CD14-positive monocyte (primary cell): ENCODE measurements at regions not wholly inside any gene's neighbourhood (a gene's known extent, or its start where the extent isn't known, plus 50 kb on each side); places are given as distances from the start of the nearest gene placed in this dataset.

ENCODE experiments used
- DNase-seq, 3 donors: peaks; one replicate each; pipeline ENCODE4 v3.0.0-alpha.2; 2011 to 2022
- H2AFZ ChIP-seq: 2 replicates; pipeline ENCODE4 v1.6.0; 2012; ENCODE audit warnings: mild to moderate bottlenecking, low read depth, low read length, inconsistent platforms; ENCODE audit not compliant: insufficient read depth, poor library complexity, severe bottlenecking
- H3K27ac ChIP-seq, 2 donors: 1 replicate in 1 of 2; 2 replicates in 1 of 2; pipeline ENCODE4 v1.5.1; 2012 to 2013; ENCODE audit warnings: low read length in 2 of 2, control low read depth in 1 of 2, inconsistent platforms in 1 of 2, low read depth in 1 of 2, mild to moderate bottlenecking in 1 of 2
- H3K27me3 ChIP-seq, 2 donors: one replicate each; pipeline versions ENCODE4 v1.6.0 to v1.6.1; 2011 to 2013; ENCODE audit warnings: low read length in 2 of 2; ENCODE audit not compliant: control insufficient read depth in 2 of 2, insufficient read depth in 2 of 2
- H3K36me3 ChIP-seq, 2 donors: replicated peaks in 1 of 2; 1 replicate in 1 of 2; 2 replicates in 1 of 2; pipeline versions ENCODE4 v1.5.1 to v1.6.1; 2012 to 2013; ENCODE audit warnings: low read length in 2 of 2, control low read depth in 1 of 2, inconsistent platforms in 1 of 2, mild to moderate bottlenecking in 1 of 2; ENCODE audit not compliant: insufficient read depth in 2 of 2, control insufficient read depth in 1 of 2
- H3K4me1 ChIP-seq, 2 donors: 1 replicate in 1 of 2; 2 replicates in 1 of 2; pipeline versions ENCODE4 v1.5.1 to v1.6.1; 2012 to 2013; ENCODE audit warnings: low read length in 2 of 2, control low read depth in 1 of 2, inconsistent platforms in 1 of 2, mild to moderate bottlenecking in 1 of 2, moderate library complexity in 1 of 2; ENCODE audit not compliant: insufficient read depth in 2 of 2, control insufficient read depth in 1 of 2
- H3K4me2 ChIP-seq: replicated peaks from 2 replicates; pipeline ENCODE3; 2012; ENCODE audit warnings: low read length, moderate library complexity, mild to moderate bottlenecking; ENCODE audit not compliant: poor library complexity, severe bottlenecking; ENCODE audit errors: extremely low read depth
- H3K4me3 ChIP-seq, 3 experiments: fragments of 200-600 bp in 1 of 3; sonication (generic) in 1 of 3; replicated peaks in 1 of 3; 1 replicate in 2 of 3; 2 replicates in 1 of 3; pipeline ENCODE4 v1.5.1; 2011 to 2013; ENCODE audit warnings: low read length in 3 of 3, mild to moderate bottlenecking in 3 of 3, control low read depth in 2 of 3, low read depth in 2 of 3, inconsistent platforms in 1 of 3, moderate library complexity in 1 of 3
- H3K79me2 ChIP-seq: 2 replicates; pipeline ENCODE4 v1.6.0; 2012; ENCODE audit warnings: mild to moderate bottlenecking, control low read depth, inconsistent platforms, low read length, moderate library complexity; ENCODE audit not compliant: insufficient read depth
- H3K9ac ChIP-seq: 2 replicates; pipeline ENCODE4 v1.6.0; 2017; ENCODE audit warnings: low read length, mild to moderate bottlenecking; ENCODE audit not compliant: insufficient read depth, poor library complexity, severe bottlenecking
- H3K9me3 ChIP-seq, 2 donors: replicated peaks in 1 of 2; 1 replicate in 1 of 2; 2 replicates in 1 of 2; pipeline versions ENCODE4 v1.5.1 to v1.6.1; 2012 to 2013; ENCODE audit warnings: low read length in 2 of 2, control low read depth in 1 of 2; ENCODE audit not compliant: control insufficient read depth in 1 of 2, insufficient read depth in 1 of 2
- H4K20me1 ChIP-seq: 2 replicates; pipeline ENCODE4 v1.6.0; 2012; ENCODE audit warnings: mild to moderate bottlenecking, low read length, control low read depth, moderate library complexity; ENCODE audit not compliant: insufficient read depth
- H3K27ac Mint-ChIP-seq, 7 donors: one replicate each; pipeline ENCODE4 v1.8.0; 2020; ENCODE audit warnings: mild to moderate bottlenecking in 7 of 7, mixed read lengths in 7 of 7, moderate library complexity in 6 of 7, inconsistent platforms in 2 of 7
- H3K27me3 Mint-ChIP-seq, 3 donors: one replicate each; pipeline ENCODE4 v1.8.0; 2021 to 2022; ENCODE audit warnings: low read depth in 3 of 3, mild to moderate bottlenecking in 3 of 3, mixed read lengths in 3 of 3, moderate library complexity in 3 of 3, inconsistent platforms in 1 of 3
- H3K36me3 Mint-ChIP-seq, 2 donors: one replicate each; pipeline ENCODE4 v1.8.0; 2020; ENCODE audit warnings: mixed read lengths in 2 of 2, inconsistent platforms in 1 of 2, mild to moderate bottlenecking in 1 of 2
- H3K4me1 Mint-ChIP-seq: one replicate; pipeline ENCODE4 v1.8.0; 2020; ENCODE audit warnings: mild to moderate bottlenecking, mixed read lengths
- H3K4me3 Mint-ChIP-seq, 2 donors: one replicate each; pipeline ENCODE4 v1.8.0; 2020; ENCODE audit warnings: mild to moderate bottlenecking in 2 of 2, mixed read lengths in 2 of 2, moderate library complexity in 1 of 2
- H3K9me3 Mint-ChIP-seq, 7 donors: one replicate each; pipeline ENCODE4 v1.8.0; 2020 to 2022; ENCODE audit warnings: mixed read lengths in 7 of 7, mild to moderate bottlenecking in 6 of 7, moderate library complexity in 6 of 7, inconsistent platforms in 2 of 7
- WGBS: methylation state at CpG from one replicate; pipeline ENCODE4 v1.1.5; 2013; ENCODE audit warnings: missing lambda C conversion rate; ENCODE audit not compliant: insufficient coverage; 5-methylcytosine and 5-hydroxymethylcytosine counted together
- intact Hi-C, 2 donors: fragments of 100-400 bp; cut with micrococcal nuclease; formaldehyde crosslinking; loops; one replicate each; pipeline versions ENCODE4 v1.15.0 to v1.15.1; 2023
- TF ChIP-seq, protein P1 (sequence below): fragments of 200-600 bp; IDR thresholded peaks from one replicate; pipeline ENCODE4 v1.8.0; 2022; ENCODE audit warnings: antibody characterized with exemption, mild to moderate bottlenecking

DNA sequence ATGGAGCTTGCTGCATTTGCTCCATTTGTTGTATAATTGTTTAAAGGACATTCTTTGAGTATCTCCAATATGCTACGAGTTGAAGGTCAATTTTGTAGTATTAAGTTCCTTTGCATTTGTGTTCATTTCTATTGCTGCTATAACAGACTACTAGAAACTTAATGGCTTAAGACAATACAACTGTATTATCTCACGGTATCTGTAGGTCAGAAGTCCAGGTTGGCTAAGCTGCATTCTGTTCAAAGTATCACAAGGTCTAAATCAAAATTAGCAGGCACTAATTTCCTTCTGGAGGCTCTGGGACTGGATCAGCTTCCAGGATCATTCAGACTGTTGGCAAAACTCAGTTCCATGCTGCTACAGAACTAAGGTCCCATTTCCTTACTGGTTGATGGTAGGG is 340.6 kb downstream of the GXYLT1 start:
- Histone ChIP-seq H3K27ac (no peak overlapping the region), H3K27me3 (no peaks in the 10 kb centered on the region), H3K4me2 (no peak overlapping the region), H3K4me1 (no peaks in the 10 kb centered on the region), H3K4me3 (no peak overlapping the region), H3K9me3 (no peaks in the 10 kb centered on the region), H3K9ac (no peak overlapping the region), H3K36me3 (no peaks in the 10 kb centered on the region), H4K20me1 (no peaks in the 10 kb centered on the region), H3K79me2 (no peaks in the 10 kb centered on the region), H2AFZ (no peak overlapping the region)
- intact Hi-C loops: no loop called here
- H3K4me1 Mint-ChIP-seq: no peaks in the 10 kb centered on the region
- no CpG with 5 or more reads among the region's 2 CpGs for WGBS
- H3K4me3 Mint-ChIP-seq: no peak overlapping the region
- H3K9me3 Mint-ChIP-seq: peaks cover 0 to 19% (median 8%) of the 10 kb centered on the region in 7 donors
- H3K27me3 Mint-ChIP-seq: no peaks in the 10 kb centered on the region
- H3K36me3 Mint-ChIP-seq: no peaks in the 10 kb centered on the region
- H3K27ac Mint-ChIP-seq: no peak overlapping the region
- TF ChIP-seq, protein P1, sequence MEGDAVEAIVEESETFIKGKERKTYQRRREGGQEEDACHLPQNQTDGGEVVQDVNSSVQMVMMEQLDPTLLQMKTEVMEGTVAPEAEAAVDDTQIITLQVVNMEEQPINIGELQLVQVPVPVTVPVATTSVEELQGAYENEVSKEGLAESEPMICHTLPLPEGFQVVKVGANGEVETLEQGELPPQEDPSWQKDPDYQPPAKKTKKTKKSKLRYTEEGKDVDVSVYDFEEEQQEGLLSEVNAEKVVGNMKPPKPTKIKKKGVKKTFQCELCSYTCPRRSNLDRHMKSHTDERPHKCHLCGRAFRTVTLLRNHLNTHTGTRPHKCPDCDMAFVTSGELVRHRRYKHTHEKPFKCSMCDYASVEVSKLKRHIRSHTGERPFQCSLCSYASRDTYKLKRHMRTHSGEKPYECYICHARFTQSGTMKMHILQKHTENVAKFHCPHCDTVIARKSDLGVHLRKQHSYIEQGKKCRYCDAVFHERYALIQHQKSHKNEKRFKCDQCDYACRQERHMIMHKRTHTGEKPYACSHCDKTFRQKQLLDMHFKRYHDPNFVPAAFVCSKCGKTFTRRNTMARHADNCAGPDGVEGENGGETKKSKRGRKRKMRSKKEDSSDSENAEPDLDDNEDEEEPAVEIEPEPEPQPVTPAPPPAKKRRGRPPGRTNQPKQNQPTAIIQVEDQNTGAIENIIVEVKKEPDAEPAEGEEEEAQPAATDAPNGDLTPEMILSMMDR: no peak
- DNase-seq: no peak

DNA sequence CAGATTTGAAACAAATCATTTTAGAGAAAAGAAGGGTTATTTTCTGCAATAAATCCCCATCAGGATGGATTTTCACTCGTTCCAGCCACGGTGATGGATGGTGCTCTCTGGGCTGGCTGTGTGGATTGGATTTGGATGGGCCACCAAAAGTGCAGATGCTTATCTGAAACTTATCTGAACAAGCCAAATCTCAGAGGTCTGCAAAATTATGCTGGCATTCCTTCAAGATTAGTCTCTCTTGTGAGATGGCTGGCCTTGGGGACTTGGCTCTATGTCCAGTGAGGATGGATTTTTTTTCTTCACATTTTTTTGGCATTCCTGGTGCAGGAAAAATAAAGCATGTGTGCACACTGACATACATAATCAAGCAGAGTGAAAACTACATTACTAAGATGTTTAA is 341.9 kb downstream of the GXYLT1 start:
- Mint-ChIP-seq H3K9me3 (peaks cover 0 to 10% (median 3%) of the 10 kb centered on the region in 7 donors), H3K4me1 (no peaks in the 10 kb centered on the region), H3K36me3 (no peaks in the 10 kb centered on the region), H3K4me3 (no peak overlapping the region), H3K27ac (no peak overlapping the region), H3K27me3 (no peaks in the 10 kb centered on the region)
- Histone ChIP-seq H3K9me3 (no peaks in the 10 kb centered on the region), H3K4me1 (no peaks in the 10 kb centered on the region), H3K27me3 (no peaks in the 10 kb centered on the region), H2AFZ (no peak overlapping the region), H4K20me1 (no peaks in the 10 kb centered on the region), H3K4me3 (no peak overlapping the region), H3K27ac (no peak overlapping the region), H3K36me3 (no peaks in the 10 kb centered on the region), H3K9ac (no peak overlapping the region), H3K4me2 (no peak overlapping the region), H3K79me2 (no peaks in the 10 kb centered on the region)
- intact Hi-C loops: no loop called here
- TF ChIP-seq, protein P1: no peak
- 94% methylated on average over 2 of the region's 2 CpGs for WGBS
- no peak for DNase-seq
